GM12878 (cell line): ENCODE measurements at regions not wholly inside any gene's neighbourhood (a gene's known extent, or its start where the extent isn't known, plus 50 kb on each side); places are given as distances from the start of the nearest gene placed in this dataset.

Experiments used
- BACH1 ChIP-seq: fragments of 450-650 bp; IDR thresholded peaks from 2 replicates; pipeline ENCODE4 v1.6.1; 2017; ENCODE audit warnings: mild to moderate bottlenecking, borderline replicate concordance
- BHLHE40 ChIP-seq, 2 experiments: fragments of 450-650 bp in 1 of 2; IDR thresholded peaks; 2 replicates each; pipeline ENCODE4 v1.6.1; 2011 to 2017; ENCODE audit warnings: low read depth in 2 of 2, borderline replicate concordance in 1 of 2, improper control_type of control experiment in 1 of 2, low read length in 1 of 2, mild to moderate bottlenecking in 1 of 2
- BMI1 ChIP-seq: fragments of 450-650 bp; IDR thresholded peaks from 2 replicates; pipeline ENCODE4 v1.6.1; 2016; ENCODE audit warnings: mild to moderate bottlenecking, moderate library complexity, borderline replicate concordance
- CHD1 ChIP-seq: IDR thresholded peaks from 2 replicates; pipeline ENCODE4 v1.6.1; 2012; ENCODE audit warnings: low read depth, low read length, improper control_type of control experiment
- FOXM1 ChIP-seq: IDR thresholded peaks from 2 replicates; pipeline ENCODE4 v1.6.1; 2012; ENCODE audit warnings: low read depth, mild to moderate bottlenecking, inconsistent platforms, low read length, moderate library complexity
- GATAD2B ChIP-seq: fragments of 450-650 bp; conservative IDR thresholded peaks from 2 replicates; pipeline ENCODE4 v1.6.1; 2017; ENCODE audit warnings: low read depth, mild to moderate bottlenecking, moderate library complexity
- HCFC1 ChIP-seq: fragments of 150-350 bp; IDR thresholded peaks from 2 replicates; pipeline ENCODE4 v1.6.1; 2014; ENCODE audit warnings: low read length
- IRF4 ChIP-seq: IDR thresholded peaks from 2 replicates; pipeline ENCODE4 v1.6.1; 2011; ENCODE audit warnings: low read depth, low read length
- JUNB ChIP-seq: IDR thresholded peaks from 2 replicates; pipeline ENCODE4 v1.6.1; 2016; ENCODE audit warnings: antibody characterized with exemption, mild to moderate bottlenecking
- JUND ChIP-seq: IDR thresholded peaks from 2 replicates; pipeline ENCODE4 v1.6.1; 2012; ENCODE audit warnings: low read depth, mild to moderate bottlenecking, low read length, improper control_type of control experiment, moderate library complexity
- NFXL1 ChIP-seq: fragments of 450-650 bp; IDR thresholded peaks from 2 replicates; pipeline ENCODE4 v1.6.1; 2017; ENCODE audit warnings: antibody characterized with exemption, mild to moderate bottlenecking, borderline replicate concordance
- POU2F2 ChIP-seq: IDR thresholded peaks from 3 replicates; pipeline ENCODE4 v1.6.1; 2011; ENCODE audit warnings: low read depth, mild to moderate bottlenecking, low read length, borderline replicate concordance
- RFX5 ChIP-seq: IDR thresholded peaks from 2 replicates; pipeline ENCODE4 v1.6.1; 2011; ENCODE audit warnings: low read depth, low read length, improper control_type of control experiment
- SIN3A ChIP-seq: IDR thresholded peaks from 2 replicates; pipeline ENCODE4 v1.6.1; 2012; ENCODE audit warnings: low read depth, low read length, improper control_type of control experiment
- SREBF1 ChIP-seq: IDR thresholded peaks from 2 replicates; pipeline ENCODE4 v1.6.1; 2012; ENCODE audit warnings: mild to moderate bottlenecking, low read length
- STAT3 ChIP-seq: IDR thresholded peaks from 2 replicates; pipeline ENCODE4 v1.6.1; 2011; ENCODE audit warnings: low read depth, low read length, improper control_type of control experiment
- TAF1 ChIP-seq: IDR thresholded peaks from 2 replicates; pipeline ENCODE4 v1.6.1; 2011; ENCODE audit warnings: mild to moderate bottlenecking, low read depth, low read length, borderline replicate concordance
- YY1 ChIP-seq: IDR thresholded peaks from 2 replicates; pipeline ENCODE4 v1.6.1; 2011; ENCODE audit warnings: low read depth, mild to moderate bottlenecking, low read length
- ZSCAN29 ChIP-seq: fragments of 450-650 bp; IDR thresholded peaks from 2 replicates; pipeline ENCODE4 v1.6.1; 2017; ENCODE audit warnings: mild to moderate bottlenecking, moderate library complexity
- TF ChIP-seq, protein P1 (sequence below): IDR thresholded peaks from 2 replicates; pipeline ENCODE4 v1.6.1; 2011; ENCODE audit warnings: borderline replicate concordance, low read depth, mild to moderate bottlenecking, moderate library complexity, low read length; ENCODE audit not compliant: insufficient read depth, poor library complexity, severe bottlenecking
- TF ChIP-seq, protein P2 (sequence below): fragments of 450-650 bp; formaldehyde crosslinking; IDR thresholded peaks from 2 replicates; pipeline ENCODE4 v1.5.0; 2022; ENCODE audit warnings: mild to moderate bottlenecking, missing genetic modification characterization
- TF ChIP-seq, protein P3 (sequence below): IDR thresholded peaks from 2 replicates; pipeline ENCODE4 v1.6.1; 2011; ENCODE audit warnings: low read depth, low read length, improper control_type of control experiment, borderline replicate concordance

DNA sequence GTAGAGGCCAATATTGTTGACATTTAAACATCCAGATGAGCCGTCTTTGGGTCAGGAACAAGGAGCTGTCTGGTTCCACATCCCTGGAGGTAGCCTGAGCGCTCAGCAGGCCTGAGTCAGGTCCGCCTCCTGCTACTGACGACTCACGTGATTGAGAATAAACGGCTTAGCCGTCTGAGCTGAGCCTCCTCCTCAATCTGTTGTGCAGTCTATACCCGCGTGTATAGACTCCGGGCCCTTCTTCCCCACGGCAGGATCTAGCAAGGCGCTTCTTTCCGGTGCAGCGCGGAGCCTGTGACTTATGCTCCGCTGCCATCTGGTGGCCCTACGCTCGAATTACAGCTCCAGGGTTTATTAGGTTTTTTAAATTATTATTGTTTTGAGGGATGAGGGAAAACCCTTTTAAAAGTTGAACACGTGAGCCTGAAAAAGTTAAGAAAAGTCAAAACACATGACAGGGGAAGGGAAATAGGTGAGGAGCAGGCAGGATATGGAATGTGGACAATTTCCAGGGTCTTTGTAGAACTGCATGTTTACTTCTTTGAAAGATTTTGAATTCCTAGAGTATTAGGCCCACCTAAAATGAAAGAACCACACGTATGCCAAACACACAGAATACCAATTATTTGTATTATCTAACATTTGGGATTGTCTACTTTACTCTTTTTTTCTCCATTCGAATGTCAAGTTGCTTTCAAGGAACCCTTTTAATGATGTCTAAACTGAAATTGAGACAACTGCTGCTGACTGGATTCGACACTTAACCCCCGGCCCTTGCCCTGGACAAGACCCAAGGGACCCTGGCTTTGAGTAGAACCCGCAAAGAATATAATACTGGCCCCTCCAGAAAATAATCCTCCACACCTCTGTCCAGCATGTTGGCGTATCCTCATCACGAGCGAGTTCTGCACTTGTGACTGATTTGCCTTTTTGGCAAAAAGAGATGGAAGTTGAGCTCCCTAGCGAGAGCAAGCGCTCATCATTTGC lies 112.4 kb upstream of the ZNF236 start (continued):
- TF ChIP-seq, protein P1, sequence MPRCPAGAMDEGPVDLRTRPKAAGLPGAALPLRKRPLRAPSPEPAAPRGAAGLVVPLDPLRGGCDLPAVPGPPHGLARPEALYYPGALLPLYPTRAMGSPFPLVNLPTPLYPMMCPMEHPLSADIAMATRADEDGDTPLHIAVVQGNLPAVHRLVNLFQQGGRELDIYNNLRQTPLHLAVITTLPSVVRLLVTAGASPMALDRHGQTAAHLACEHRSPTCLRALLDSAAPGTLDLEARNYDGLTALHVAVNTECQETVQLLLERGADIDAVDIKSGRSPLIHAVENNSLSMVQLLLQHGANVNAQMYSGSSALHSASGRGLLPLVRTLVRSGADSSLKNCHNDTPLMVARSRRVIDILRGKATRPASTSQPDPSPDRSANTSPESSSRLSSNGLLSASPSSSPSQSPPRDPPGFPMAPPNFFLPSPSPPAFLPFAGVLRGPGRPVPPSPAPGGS, result peak; percentile 70
- TF ChIP-seq NFXL1 (no peak), IRF4 (no peak), SREBF1 (no peak), CHD1 (no peak), POU2F2 (no peak), GATAD2B (no peak), BMI1 (no peak), ZSCAN29 (no peak), BACH1 (no peak), JUND (no peak), FOXM1 (0 out of 2 replicates have a peak, but pooled peaks have one; percentile 22), JUNB (no peak), TAF1 (no peak), RFX5 (no peak), HCFC1 (no peak), STAT3 (no peak), YY1 (0 out of 2 replicates have a peak, but pooled peaks have one; percentile 31), SIN3A (no peak), BHLHE40 (IDR thresholded peaks at IDR 0.05; ENCODE audit: borderline replicate concordance in 1 of 2, low read depth in 2 of 2, low read length in 1 of 2) (peak in 1 of 2 experiments; percentile 44; a peak in 1 of 4 replicates)
- TF ChIP-seq, protein P2, sequence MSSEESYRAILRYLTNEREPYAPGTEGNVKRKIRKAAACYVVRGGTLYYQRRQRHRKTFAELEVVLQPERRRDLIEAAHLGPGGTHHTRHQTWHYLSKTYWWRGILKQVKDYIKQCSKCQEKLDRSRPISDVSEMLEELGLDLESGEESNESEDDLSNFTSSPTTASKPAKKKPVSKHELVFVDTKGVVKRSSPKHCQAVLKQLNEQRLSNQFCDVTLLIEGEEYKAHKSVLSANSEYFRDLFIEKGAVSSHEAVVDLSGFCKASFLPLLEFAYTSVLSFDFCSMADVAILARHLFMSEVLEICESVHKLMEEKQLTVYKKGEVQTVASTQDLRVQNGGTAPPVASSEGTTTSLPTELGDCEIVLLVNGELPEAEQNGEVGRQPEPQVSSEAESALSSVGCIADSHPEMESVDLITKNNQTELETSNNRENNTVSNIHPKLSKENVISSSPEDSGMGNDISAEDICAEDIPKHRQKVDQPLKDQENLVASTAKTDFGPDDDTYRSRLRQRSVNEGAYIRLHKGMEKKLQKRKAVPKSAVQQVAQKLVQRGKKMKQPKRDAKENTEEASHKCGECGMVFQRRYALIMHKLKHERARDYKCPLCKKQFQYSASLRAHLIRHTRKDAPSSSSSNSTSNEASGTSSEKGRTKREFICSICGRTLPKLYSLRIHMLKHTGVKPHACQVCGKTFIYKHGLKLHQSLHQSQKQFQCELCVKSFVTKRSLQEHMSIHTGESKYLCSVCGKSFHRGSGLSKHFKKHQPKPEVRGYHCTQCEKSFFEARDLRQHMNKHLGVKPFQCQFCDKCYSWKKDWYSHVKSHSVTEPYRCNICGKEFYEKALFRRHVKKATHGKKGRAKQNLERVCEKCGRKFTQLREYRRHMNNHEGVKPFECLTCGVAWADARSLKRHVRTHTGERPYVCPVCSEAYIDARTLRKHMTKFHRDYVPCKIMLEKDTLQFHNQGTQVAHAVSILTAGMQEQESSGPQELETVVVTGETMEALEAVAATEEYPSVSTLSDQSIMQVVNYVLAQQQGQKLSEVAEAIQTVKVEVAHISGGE (CRISPR knock-in tag), result no peak
- TF ChIP-seq, protein P3, sequence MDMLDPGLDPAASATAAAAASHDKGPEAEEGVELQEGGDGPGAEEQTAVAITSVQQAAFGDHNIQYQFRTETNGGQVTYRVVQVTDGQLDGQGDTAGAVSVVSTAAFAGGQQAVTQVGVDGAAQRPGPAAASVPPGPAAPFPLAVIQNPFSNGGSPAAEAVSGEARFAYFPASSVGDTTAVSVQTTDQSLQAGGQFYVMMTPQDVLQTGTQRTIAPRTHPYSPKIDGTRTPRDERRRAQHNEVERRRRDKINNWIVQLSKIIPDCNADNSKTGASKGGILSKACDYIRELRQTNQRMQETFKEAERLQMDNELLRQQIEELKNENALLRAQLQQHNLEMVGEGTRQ, result no peak
